NCI-H2107 treated with DMSO at 0.1 percent for 48 hours (cell line): ENCODE measurements at regions not wholly inside any gene's neighbourhood (a gene's known extent, or its start where the extent isn't known, plus 50 kb on each side); places are given as distances from the start of the nearest gene placed in this dataset.
"Not testable (repeated sequence)": the region's sequence is repeated elsewhere in the genome, so short reads cannot be mapped to it uniquely, and the experiment has no call there.

Experiments used
- DNase-seq: peaks from one replicate; lab custom pipeline; 2025; ENCODE audit not compliant: unreplicated experiment; lab: John Stamatoyannopoulos, UW

GRCh38 chr2:184174493-184175104, 423.7 kb upstream of the ZNF804A start:
- no peak for DNase-seq

- no peak for DNase-seq
Measured at GRCh38 chr2:184178229-184178628, 420.1 kb upstream of the ZNF804A start.

- DNase-seq = no peak
Measured at GRCh38 chr2:184186436-184186835, 411.9 kb upstream of the ZNF804A start.

GRCh38 chr2:184187421-184187971, 410.8 kb upstream of the ZNF804A start:
- no peak for DNase-seq

GRCh38 chr2:184190725-184191124, 407.6 kb upstream of the ZNF804A start:
- DNase-seq = no peak

- no peak for DNase-seq
Measured at GRCh38 chr2:184192649-184193048, 405.7 kb upstream of the ZNF804A start.

- no peak for DNase-seq
Measured at GRCh38 chr2:184197413-184197812, 400.9 kb upstream of the ZNF804A start.

GRCh38 chr2:184198791-184199190, 399.5 kb upstream of the ZNF804A start:
- DNase-seq = not testable (repeated sequence)

GRCh38 chr2:184199274-184199673, 399.1 kb upstream of the ZNF804A start:
- no peak for DNase-seq

GRCh38 chr2:184201246-184201645, 397.1 kb upstream of the ZNF804A start:
- no peak for DNase-seq

- DNase-seq = no peak
Measured at GRCh38 chr2:184203661-184204060, 394.7 kb upstream of the ZNF804A start.

- no peak for DNase-seq
Measured at GRCh38 chr2:184205048-184205596, 393.2 kb upstream of the ZNF804A start.

- DNase-seq = no peak
Measured at GRCh38 chr2:184206045-184206444, 392.3 kb upstream of the ZNF804A start.

GRCh38 chr2:184210329-184210728, 388.0 kb upstream of the ZNF804A start:
- DNase-seq = no peak

- DNase-seq = no peak
Measured at GRCh38 chr2:184215745-184216144, 382.6 kb upstream of the ZNF804A start.

GRCh38 chr2:184256611-184257010, 341.7 kb upstream of the ZNF804A start:
- no peak for DNase-seq

- DNase-seq = no peak
Measured at GRCh38 chr2:184261331-184261730, 337.0 kb upstream of the ZNF804A start.

- no peak for DNase-seq
Measured at GRCh38 chr2:184261818-184262217, 336.5 kb upstream of the ZNF804A start.

- no peak for DNase-seq
Measured at GRCh38 chr2:184268900-184269477, 329.3 kb upstream of the ZNF804A start.

- no peak for DNase-seq
Measured at GRCh38 chr2:184270660-184271059, 327.7 kb upstream of the ZNF804A start.

- DNase-seq = no peak
Measured at GRCh38 chr2:184272056-184272455, 326.3 kb upstream of the ZNF804A start.

- no peak for DNase-seq
Measured at GRCh38 chr2:184294831-184295230, 303.5 kb upstream of the ZNF804A start.
